NCI-H1417 (cell line): ENCODE measurements at regions not wholly inside any gene's neighbourhood (a gene's known extent, or its start where the extent isn't known, plus 50 kb on each side); places are given as distances from the start of the nearest gene placed in this dataset.

Source experiments
- DNase-seq, 3 experiments: peaks; one replicate each; lab custom pipeline; 2025; lab: John Stamatoyannopoulos, UW

- DNase-seq: no peak
Observed at GRCh38 chr20:22315771-22316170, 268.6 kb downstream of the FOXA2 start.

- DNase-seq: no peak
Observed at GRCh38 chr20:22315073-22315472, 269.3 kb downstream of the FOXA2 start.

GRCh38 chr20:22312744-22313346, 271.5 kb downstream of the FOXA2 start:
- peak; percentile 18 to 75 (median 18) for DNase-seq

GRCh38 chr20:22308934-22309333, 275.4 kb downstream of the FOXA2 start:
- DNase-seq: no peak

GRCh38 chr20:22307409-22307808, 277.0 kb downstream of the FOXA2 start:
- DNase-seq: no peak

- peak in 1 of 3 experiments; percentile 49 for DNase-seq
Observed at GRCh38 chr20:22305381-22305780, 279.0 kb downstream of the FOXA2 start.

- DNase-seq: no peak
Observed at GRCh38 chr20:22303523-22303922, 280.8 kb downstream of the FOXA2 start.

GRCh38 chr20:22302039-22302438, 282.3 kb downstream of the FOXA2 start:
- no peak for DNase-seq

- DNase-seq: no peak
Observed at GRCh38 chr20:22293886-22294285, 290.5 kb downstream of the FOXA2 start.

GRCh38 chr20:22289442-22289841, 294.9 kb downstream of the FOXA2 start:
- no peak for DNase-seq

- DNase-seq: no peak
Observed at GRCh38 chr20:22288957-22289356, 295.4 kb downstream of the FOXA2 start.

GRCh38 chr20:22288156-22288555, 296.2 kb downstream of the FOXA2 start:
- DNase-seq: no peak

GRCh38 chr20:22285555-22285954, 298.8 kb downstream of the FOXA2 start:
- no peak for DNase-seq

GRCh38 chr20:22282696-22283095, 301.7 kb downstream of the FOXA2 start:
- DNase-seq: no peak

GRCh38 chr20:22274330-22274729, 310.0 kb downstream of the FOXA2 start:
- DNase-seq: no peak

GRCh38 chr20:22268675-22269074, 315.7 kb downstream of the FOXA2 start:
- no peak for DNase-seq

- DNase-seq: no peak
Observed at GRCh38 chr20:22264917-22265316, 319.5 kb downstream of the FOXA2 start.

- no peak for DNase-seq
Observed at GRCh38 chr20:22260506-22260905, 323.9 kb downstream of the FOXA2 start.

GRCh38 chr20:22257912-22258311, 326.5 kb downstream of the FOXA2 start:
- no peak for DNase-seq

- DNase-seq: peak in 1 of 3 experiments; percentile 47
Observed at GRCh38 chr20:22248051-22248667, 336.2 kb downstream of the FOXA2 start.

GRCh38 chr20:22245139-22245538, 339.2 kb downstream of the FOXA2 start:
- DNase-seq: no peak

GRCh38 chr20:22243067-22243466, 341.3 kb downstream of the FOXA2 start:
- no peak for DNase-seq

GRCh38 chr20:22241609-22242008, 342.8 kb downstream of the FOXA2 start:
- DNase-seq: no peak

- DNase-seq: no peak
Observed at GRCh38 chr20:22232923-22233322, 351.4 kb downstream of the FOXA2 start.
